PC-9 (cell line): ENCODE measurements at regions not wholly inside any gene's neighbourhood (a gene's known extent, or its start where the extent isn't known, plus 50 kb on each side); places are given as distances from the start of the nearest gene placed in this dataset.

Experiments
- CTCF ChIP-seq: fragments of 200-600 bp; sonication (generic); conservative IDR thresholded peaks from 2 replicates; pipeline ENCODE4 v1.6.1; 2017; ENCODE audit warnings: mixed run types, antibody characterized with exemption, mild to moderate bottlenecking, moderate library complexity
- EZH2 ChIP-seq: fragments of 200-600 bp; sonication (generic); IDR thresholded peaks from 2 replicates; pipeline ENCODE4 v1.8.0; 2017; ENCODE audit warnings: antibody characterized with exemption, low read depth

- TF ChIP-seq CTCF (no peak), EZH2 (no peak)
These were observed 233.6 kb downstream of the FMR1NB start for GRCh38 chrX:148214786-148215185.
